SK-MEL-5 (cell line): ENCODE measurements at regions not wholly inside any gene's neighbourhood (a gene's known extent, or its start where the extent isn't known, plus 50 kb on each side); places are given as distances from the start of the nearest gene placed in this dataset.
"Not testable (repeated sequence)": the region's sequence is repeated elsewhere in the genome, so short reads cannot be mapped to it uniquely, and the experiment has no call there.

Experiments
- DNase-seq: peaks from one replicate; pipeline ENCODE4 v3.0.0-alpha.2; 2016; ENCODE audit warnings: low read depth, low spot score
- in situ Hi-C: cut with HindIII; loops from 2 replicates; pipeline ENCODE4 v1.10.0; 2016; ENCODE audit warnings: low sequenced_read_pairs, high pct_unique_total_duplicates, low pct_unique_long_range_greater_than_20kb

DNA sequence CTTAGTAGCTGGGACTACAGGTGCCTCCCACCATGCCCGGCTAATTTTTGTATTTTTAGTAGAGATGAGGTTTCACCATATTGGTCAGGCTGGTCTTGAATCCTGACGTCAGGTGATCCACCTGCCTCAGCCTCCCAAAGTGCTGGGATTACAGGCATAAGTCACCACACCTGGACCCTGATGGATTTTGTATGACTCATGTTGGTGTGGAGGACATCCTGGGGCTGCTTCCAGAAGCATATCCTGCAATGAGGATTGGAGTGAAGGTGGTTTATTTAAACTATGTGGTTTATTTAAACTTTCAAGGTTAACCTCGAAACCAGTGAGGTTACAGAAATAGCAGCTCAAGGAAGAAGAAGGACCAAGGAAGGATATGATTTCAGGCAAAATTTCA, 176.1 kb downstream of the BTBD3 start:
- in situ Hi-C loops, DNase-seq: not testable (repeated sequence)

DNA sequence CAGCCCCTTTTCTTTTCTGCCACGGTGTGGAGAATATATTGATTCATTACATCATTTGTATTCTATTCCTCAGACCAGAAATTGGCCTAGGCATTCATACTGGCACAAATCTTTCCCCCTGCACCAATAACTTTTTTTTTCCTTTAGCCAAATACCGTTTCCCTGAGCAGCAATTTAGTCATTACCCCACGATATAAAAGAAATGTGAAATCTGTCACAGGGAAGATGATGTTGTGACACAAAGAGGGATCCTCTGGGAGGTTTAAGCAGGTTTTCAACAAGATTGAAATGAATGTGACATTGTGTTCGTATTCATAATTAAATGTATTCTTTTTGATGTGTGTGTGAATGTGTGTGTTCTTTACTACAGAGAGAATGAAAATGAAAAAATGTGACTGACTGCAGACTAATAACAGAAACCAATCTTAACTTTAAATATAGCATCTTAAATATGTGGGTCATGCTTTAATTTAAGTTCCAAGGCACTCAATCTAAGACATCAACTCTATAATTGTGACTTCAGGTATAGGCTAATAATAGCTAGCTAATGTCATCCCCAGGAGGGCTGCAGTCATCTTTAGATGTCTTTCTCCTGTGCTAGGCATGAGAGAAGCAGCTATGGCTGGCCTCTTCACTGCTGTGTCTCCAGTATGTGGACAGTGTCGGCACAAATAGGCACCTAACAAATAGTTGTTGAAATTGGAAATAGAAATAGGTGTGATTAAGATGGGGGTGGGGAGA, 177.7 kb downstream of the BTBD3 start:
- DNase-seq, result no peak
- in situ Hi-C loops, result no loop called here

DNA sequence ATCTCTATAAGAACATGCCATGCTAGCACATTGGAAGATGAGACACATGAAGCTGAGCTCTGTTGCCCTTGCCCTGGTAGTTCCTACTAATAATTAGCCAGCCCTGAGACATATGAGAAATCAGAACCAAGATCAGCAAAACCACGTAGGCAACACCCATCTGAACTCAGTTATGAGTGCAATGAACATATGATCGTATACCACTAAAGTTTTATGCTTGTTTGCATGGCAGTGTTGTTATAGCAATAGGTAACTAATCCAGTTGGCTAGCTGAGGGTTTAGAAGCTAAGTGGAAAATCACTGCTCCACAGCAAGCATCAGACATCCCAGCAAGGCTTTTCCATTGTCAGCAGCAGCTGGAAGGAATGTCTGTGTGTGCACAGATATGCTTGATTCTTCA, 180.7 kb downstream of the BTBD3 start:
- no peak for DNase-seq
- in situ Hi-C loops, result no loop called here

DNA sequence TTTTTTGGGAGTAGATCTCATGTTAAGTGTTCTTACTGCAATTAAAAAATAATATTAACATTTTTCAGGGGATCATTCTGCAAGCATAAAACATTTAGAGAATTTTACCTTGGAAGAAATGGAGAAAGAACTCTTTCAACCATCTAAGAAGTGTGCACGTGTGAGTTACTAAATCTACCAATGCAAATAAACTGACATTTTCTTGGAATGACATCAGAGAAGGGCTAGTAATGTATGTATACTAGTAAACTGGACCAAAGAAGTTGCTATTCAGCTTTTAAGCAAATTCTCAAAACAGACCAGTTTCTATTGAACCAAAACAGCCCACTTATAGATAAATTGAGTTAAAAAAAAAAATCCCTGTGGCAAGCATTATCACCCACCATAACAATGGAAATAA, 191.2 kb downstream of the BTBD3 start:
- in situ Hi-C loops, result no loop called here
- no peak for DNase-seq

DNA sequence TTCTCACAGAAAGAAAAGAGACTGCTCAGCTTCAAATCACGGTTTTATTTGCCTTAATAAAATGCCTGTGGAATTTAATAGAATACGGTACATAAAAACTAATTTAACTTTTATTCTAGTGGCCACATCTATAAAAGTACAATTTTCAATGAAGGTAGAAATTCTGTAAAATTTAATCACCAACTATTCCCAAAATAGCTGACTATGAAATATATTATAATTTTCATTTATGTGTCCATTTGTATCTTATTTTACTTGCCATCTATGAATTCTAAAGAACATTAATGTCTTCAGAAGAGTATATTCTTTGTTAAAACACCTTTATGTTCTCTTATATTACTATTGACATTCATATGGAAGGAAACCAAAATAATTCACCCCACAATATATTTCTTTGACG, 192.6 kb downstream of the BTBD3 start:
- in situ Hi-C loops, result no loop called here
- no peak for DNase-seq

DNA sequence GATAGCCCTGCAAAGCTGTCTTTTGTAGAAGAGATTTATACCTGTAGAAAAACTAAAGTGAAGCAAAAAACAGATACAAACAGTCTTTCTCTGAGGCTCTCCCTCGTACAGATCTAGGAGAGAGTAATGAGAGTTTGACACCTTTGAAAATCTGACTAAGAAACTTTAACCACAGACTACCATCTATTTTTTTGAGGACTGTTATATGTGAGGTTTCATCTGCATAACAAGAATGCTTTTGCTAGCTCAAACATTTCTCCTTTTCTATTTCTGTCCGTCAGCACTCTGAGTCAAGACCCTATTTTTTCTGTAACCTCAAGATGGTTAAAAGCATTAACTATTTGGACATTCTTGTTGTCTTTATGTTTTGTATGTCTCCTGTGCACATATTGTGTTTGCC, 193.0 kb downstream of the BTBD3 start:
- no peak for DNase-seq
- in situ Hi-C loops, result no loop called here

DNA sequence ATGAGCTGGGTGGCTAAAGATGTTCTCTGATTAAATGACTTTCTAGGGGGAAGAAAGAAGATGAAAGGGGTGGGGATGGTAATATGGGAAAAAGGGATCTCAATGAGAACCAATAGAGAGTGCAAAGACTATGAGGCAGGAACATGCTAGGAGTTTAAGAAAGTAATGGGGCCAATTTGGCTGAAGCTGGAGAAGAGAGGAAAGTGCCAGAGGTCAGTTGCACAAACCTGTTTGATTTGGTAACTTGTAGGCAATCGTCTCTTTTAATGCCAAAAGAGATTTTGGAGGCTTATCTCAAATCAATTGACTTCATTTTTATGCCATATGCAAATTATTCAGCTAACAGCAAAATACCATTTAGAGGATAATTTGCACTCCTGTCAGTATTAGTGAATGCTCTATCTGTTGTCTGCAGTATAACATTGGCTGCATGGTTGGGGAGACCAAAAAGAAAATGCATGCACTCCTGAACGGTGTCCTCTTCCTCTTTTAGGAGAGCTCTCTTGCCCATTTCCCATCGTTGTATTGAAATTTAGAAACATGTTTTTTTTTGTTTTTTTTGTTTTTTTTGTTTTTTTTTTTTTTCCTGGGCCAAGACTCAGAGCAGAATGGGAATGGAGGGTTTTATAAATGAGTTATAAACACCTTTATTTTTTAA, 193.9 kb downstream of the BTBD3 start:
- in situ Hi-C loops, result no loop called here

DNA sequence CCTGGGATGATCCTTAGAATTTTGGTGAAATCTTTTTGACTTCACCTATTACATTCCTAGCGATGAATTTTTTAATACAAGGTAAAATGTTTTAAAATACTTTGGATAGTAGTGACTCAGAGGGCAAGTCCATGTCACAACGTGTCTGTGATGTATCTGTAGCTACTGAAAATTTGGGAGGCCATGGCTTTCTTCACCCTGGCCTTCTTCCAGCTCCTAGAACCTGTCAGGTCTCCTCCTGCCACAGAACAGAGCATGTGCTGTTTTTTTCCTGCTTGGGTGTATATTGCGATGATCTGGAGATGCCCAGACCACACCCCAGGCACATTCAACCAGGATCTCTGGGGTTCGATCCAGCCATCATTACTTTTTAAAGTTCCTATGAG, 194.4 kb downstream of the BTBD3 start:
- DNase-seq, result no peak
- in situ Hi-C loops, result no loop called here

More for the DNA sequence above, 193.9 kb downstream of the BTBD3 start:
- DNase-seq, result no peak

DNA sequence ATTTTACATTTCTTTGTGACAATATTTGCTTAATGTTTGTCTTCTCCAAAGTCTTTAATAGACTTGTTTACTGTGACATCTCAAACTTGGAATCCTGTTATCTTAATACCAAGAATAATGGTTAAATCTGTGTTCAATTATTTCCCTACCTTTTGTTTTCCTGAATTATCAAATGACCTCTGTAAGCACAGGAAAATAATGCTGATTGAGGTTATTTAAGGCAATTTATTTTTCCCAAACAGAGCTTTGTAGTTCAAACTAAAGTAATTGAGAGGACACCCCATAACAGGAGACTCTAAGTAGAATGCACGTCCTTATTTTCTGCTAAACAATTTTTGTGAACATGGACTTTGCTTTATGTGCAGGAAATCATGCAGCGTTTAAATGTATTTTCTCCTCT, 195.0 kb downstream of the BTBD3 start:
- in situ Hi-C loops, result no loop called here
- no peak for DNase-seq

DNA sequence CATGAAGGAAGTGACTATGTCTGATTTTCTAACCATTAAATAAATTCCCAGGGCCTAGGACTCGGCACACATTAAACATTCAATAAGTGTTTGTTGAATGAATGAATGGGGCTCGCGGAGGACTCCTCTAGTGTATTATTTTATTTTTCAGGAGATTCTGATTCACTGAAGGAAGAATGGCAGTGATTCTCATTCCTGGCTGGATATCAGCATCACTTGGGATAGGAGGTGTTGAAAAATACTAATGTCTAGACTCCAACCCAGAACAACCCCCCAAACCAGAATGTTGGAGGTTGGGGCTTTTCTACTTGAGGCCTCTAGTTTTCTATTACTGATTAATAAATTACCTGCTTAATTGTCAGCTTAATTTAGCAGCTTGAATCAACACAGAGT, 195.4 kb downstream of the BTBD3 start:
- in situ Hi-C loops, result no loop called here

DNA sequence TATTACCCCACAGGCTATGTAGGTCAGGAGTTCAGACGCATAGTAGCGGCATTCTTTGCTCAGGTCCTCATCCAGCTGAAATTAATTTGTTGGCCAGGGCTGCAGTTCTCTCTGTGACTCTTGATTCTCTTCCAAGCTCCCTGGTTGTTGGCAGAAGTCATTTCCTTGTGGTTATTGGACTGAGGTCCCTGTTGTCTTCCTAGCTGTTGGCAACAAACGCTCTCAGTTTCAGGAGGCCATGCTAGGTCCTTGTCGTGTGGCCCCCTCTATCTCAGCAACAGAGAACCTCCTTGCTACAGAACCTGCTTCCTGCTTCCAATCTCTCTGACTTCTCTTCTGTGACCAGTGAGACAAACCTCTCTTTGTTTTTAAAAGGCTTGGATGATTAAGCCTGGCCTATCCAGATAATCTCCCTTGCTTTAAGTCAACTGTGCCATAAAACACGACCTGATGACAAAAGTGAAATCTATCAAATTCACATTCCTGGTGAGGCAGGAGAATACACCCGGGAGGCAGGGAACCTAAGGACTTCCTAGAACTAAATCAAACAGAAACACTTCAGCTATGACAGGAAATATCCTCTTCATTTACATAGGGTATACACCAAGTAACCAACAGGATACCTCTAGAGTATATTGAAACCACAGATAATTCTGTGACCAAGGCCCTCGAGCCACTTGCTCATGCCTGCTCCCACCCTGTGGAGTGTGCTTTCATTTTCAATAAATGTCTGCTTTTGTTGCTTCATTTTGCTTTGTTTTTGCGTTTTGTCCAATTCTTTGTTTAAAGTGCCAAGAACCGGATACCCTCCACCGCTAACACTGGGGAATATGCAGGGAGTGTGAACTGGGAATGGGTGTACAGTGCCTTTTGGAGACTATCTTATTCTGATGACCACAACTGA, 196.0 kb downstream of the BTBD3 start:
- peak; percentile 99 for DNase-seq
- in situ Hi-C loops, result no loop called here

More for the DNA sequence above, 195.4 kb downstream of the BTBD3 start:
- DNase-seq, result no peak

DNA sequence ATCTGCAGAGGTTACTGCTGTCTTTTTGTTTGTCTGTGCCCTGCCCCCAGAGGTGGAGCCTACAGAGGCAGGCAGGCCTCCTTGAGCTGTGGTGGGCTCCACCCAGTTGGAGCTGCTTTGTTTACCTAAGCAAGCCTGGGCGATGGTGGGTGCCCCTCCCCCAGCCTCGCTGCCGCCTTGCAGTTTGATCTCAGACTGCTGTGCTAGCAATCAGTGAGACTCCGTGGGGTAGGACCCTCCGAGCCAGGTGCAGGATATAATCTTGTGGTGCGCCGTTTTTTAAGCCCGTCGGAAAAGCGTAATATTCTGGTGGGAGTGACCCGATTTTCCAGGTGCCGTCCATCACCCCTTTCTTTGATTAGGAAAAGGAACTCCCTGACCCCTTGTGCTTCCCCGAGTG, 211.4 kb downstream of the BTBD3 start:
- DNase-seq, in situ Hi-C loops: not testable (repeated sequence)

DNA sequence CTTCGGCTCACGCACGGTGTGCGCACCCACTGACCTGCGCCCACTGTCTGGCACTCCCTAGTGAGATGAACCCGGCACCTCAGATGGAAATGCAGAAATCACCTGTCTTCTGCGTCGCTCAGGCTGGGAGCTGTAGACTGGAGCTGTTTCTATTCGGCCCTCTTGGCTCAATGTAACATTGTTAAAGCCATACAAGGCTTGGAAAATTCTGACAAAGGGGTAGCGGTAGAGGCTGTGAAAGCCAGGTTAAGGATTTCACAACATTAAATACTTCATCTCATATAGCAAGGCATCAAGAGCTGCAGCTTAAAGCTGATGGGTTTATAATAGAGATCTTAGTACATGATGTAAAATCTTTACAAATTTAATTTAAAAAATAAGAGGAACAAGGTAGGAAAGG, 211.8 kb downstream of the BTBD3 start:
- DNase-seq, in situ Hi-C loops: not testable (repeated sequence)

DNA sequence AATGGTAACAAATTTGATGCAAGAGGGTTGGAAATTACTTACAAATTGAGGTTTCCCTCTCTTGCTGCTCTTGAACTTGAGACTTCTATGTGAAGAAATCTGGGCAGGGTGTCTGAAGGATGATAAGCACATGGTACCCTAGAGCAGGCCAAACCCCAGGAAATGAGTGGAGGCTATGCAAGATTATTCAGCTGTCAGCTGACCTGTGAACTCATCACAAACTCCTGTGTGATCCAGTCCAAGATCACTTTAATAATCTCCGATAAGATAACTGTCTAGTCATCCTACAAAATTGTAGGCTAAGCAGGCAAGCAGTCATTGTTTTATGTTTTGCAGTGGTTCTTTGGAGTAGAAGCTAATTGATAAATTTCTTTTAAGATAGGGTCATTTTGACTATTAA, 213.1 kb downstream of the BTBD3 start:
- in situ Hi-C loops, result no loop called here
- no peak for DNase-seq

DNA sequence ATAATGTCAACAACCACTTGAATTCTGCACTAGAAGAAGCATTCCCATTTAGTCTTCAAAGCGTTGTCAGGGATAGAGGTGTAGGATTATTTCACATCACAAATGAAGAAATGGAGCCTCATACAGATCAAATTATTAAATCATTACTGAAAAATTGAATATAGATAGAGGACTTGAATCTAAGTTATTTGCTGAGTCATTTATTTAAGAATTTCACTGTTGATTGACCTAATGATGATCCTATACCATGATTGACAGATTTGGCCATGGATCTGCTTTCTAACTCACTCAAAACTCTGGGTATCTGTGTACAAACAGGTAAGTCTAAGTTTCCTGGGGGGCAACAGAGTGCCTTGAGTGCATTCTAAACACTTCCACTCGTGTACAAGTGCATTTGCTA, 215.9 kb downstream of the BTBD3 start:
- in situ Hi-C loops, result no loop called here
- DNase-seq, result no peak

DNA sequence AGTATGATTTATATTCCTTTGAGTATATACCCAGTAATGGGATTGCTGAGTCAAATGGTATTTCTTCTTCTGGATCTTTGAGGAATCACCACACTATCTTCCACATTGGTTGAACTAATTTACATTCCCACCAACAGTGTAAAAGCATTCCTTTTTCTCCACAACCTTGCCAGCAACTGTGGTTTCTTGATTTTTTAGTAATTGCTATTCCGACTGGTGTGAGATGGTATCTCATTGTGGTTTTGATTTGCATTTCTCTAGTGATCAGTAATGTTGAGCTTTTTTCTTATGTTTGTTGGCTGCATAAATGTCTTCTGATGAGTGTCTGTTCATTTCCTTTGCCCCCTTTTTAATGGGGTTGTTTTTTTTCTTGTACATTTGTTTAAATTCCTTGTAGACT, 228.3 kb downstream of the BTBD3 start:
- DNase-seq, in situ Hi-C loops: not testable (repeated sequence)

DNA sequence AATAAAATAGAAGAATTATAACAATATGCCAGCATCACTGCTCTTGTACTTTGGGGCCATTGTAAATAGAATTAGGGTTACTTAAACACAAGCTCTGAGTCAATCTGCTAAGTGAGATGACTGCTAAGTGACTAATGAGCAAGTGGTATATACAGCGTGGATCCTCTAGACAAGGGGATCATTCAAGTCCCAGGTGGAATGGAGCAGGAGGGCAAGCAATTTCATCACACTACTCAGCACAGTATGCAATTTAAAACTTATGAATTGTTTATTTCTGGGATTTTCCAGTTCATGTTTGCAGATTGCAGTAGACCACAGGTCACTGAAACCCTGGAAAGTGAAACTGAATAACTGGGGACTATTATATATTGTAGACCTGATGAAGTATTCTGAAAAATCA, 235.3 kb downstream of the BTBD3 start:
- peak; percentile 81 for DNase-seq
- in situ Hi-C loops, result no loop called here

DNA sequence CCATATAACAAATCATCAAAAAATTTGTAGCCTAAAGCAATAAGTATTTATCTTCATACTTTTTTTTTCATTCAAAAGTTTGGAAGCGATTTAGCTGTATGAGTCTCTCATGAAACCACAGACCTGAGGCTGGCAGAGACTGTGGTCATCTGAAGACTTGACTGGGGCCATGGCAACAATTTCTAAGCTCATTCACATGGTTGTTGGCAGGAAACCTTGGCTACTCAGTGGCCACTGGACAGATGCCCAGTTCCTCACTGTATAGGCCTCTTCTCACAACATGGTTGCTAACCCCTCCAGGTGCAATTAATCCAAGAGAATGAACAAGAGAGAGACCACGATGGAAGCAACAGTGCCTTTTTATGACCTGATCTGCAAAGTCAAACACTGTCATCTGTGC, 235.9 kb downstream of the BTBD3 start:
- in situ Hi-C loops, result no loop called here
- DNase-seq, result peak; percentile 86
